ENCODE measurements at regions not wholly inside any gene's neighbourhood (a gene's known extent, or its start where the extent isn't known, plus 50 kb on each side); places are given as distances from the start of the nearest gene placed in this dataset.

DNA sequence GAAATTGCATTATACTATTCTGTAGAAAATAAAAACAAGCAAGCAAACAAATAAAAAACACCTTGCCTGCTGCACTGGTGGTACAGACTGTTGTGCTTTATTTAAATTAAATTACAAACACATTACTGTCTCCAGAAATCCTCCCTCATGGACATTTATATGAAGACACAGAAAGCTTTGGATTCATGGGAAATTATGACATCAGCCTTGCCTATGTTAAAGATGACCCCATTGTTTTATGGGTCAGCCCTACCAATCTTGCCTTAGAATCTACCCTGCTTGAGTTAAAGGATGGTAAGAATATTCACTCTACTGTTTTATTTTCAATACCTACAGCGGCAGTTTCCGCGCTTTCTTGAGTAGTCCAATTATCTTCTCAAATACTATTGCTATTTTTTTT is 1379.9 kb downstream of the TECRL start:
- no peak overlapping the region for H3K4me3 ChIP-seq (ENCODE audit: low read length)
- no peak for DNase-seq (ENCODE audit: low read depth)
- TF ChIP-seq, protein P1, sequence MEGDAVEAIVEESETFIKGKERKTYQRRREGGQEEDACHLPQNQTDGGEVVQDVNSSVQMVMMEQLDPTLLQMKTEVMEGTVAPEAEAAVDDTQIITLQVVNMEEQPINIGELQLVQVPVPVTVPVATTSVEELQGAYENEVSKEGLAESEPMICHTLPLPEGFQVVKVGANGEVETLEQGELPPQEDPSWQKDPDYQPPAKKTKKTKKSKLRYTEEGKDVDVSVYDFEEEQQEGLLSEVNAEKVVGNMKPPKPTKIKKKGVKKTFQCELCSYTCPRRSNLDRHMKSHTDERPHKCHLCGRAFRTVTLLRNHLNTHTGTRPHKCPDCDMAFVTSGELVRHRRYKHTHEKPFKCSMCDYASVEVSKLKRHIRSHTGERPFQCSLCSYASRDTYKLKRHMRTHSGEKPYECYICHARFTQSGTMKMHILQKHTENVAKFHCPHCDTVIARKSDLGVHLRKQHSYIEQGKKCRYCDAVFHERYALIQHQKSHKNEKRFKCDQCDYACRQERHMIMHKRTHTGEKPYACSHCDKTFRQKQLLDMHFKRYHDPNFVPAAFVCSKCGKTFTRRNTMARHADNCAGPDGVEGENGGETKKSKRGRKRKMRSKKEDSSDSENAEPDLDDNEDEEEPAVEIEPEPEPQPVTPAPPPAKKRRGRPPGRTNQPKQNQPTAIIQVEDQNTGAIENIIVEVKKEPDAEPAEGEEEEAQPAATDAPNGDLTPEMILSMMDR (conservative IDR thresholded peaks at IDR 0.05; ENCODE audit: low read depth, low read length): no peak

DNA sequence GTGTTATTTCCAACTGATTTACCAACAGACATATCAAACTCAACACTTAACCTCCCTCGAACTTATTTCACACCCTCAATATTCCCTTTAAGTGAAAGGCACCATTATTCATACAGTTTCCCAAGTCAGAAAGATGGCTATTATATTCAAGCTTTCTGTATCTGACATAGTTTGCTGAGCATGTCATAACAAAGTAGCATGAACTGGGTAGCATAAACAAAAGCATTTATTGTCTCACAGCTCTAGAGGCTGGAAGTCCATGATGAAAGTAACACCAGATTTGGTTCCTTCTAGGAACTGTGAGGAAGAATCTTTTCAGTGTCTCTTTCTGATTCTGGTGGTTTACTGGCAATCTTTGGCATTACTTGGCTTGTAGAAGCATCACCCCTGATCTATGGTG is 1388.6 kb downstream of the TECRL start:
- DNase-seq (ENCODE audit: low read depth): no peak
- TF ChIP-seq, protein P1 (conservative IDR thresholded peaks at IDR 0.05; ENCODE audit: low read depth, low read length): no peak
- no peak overlapping the region for H3K4me3 ChIP-seq (ENCODE audit: low read length)

DNA sequence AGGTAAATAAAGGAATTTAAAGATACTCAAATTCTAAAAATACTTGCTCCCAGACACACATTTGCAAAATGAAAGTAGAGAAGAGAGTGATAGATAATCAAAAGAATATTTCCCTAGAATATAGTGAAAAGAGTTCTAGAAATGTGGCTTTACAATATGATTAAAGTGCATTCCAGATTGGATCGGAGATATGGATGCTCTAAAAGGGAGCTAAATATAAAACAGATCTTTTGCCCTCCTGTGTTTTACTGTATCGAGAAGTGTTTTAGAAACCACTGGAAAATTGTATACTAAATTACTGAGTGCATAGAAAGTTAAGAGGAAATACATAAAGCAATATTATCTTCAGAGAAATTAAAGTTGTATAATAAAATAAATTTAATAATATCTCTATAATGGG is 1392.0 kb downstream of the TECRL start:
- H3K4me3 ChIP-seq (ENCODE audit: low read length): no peak overlapping the region
- TF ChIP-seq, protein P1 (conservative IDR thresholded peaks at IDR 0.05; ENCODE audit: low read depth, low read length): no peak
- no peak for DNase-seq (ENCODE audit: low read depth)

DNA sequence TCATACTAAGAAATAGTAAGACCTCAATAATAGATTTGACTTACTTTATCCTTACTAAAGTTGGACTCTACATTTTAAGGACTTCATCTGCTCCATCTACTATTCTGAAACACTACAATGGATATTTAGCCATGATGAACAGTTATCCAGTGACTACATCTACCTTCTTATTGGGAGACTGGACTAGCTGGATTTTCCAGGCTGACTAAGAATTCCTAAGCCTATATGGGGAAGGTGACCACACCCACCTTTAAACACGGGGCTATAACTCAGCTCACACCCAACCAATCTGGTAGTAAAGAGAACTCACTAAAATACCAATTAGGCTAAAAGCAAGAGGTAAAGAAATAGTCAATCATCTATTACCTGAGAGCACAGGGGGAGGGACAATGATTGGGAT is 1438.4 kb downstream of the TECRL start:
- no peak for DNase-seq (ENCODE audit: low read depth)
- H3K4me3 ChIP-seq (ENCODE audit: low read length): no peak overlapping the region
- TF ChIP-seq, protein P1 (conservative IDR thresholded peaks at IDR 0.05; ENCODE audit: low read depth, low read length): no peak

DNA sequence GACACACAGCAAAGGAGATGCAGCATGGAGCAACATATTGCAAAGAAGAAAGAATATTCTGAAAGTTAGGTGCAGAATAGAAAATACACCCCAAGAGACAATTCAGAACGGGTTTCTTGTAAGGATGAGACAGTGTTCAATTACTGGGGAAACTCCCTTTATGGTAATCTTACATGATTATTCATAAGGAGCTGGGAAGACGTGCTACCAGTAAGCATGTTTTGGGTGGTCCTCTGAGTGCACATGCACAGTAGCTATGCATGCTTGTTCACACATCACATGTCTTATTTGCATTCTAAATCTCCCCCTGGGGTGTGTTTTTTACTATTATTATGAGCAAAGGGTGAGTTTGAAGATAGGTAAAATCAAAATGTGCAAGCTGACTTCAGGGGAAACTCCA is 1448.8 kb downstream of the TECRL start:
- TF ChIP-seq, protein P1 (conservative IDR thresholded peaks at IDR 0.05; ENCODE audit: low read depth, low read length): no peak

DNA sequence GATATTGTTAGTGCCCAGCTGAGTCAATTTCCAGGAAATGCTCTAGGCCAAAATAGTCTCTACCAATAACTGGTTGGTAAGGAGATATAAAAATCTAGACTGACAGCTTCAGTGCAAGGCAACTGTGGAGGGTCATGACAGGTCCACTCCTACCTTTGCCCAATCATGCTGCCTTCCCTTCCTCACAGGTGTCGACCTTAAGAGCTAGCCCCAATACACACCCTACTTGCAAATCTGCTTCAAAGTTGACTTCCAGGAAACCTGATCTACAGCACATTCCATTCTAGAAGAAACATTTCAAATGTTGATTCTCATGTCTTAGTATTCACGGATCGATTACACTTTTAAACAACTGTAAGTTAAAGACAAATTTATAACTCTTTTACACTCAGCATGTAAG is 1455.5 kb downstream of the TECRL start:
- DNase-seq (ENCODE audit: low read depth): no peak
- H3K4me3 ChIP-seq (ENCODE audit: low read length): no peak overlapping the region
- TF ChIP-seq, protein P1 (conservative IDR thresholded peaks at IDR 0.05; ENCODE audit: low read depth, low read length): no peak

More for the DNA sequence above, 1448.8 kb downstream of the TECRL start:
- no peak overlapping the region for H3K4me3 ChIP-seq (ENCODE audit: low read length)
- no peak for DNase-seq (ENCODE audit: low read depth)

DNA sequence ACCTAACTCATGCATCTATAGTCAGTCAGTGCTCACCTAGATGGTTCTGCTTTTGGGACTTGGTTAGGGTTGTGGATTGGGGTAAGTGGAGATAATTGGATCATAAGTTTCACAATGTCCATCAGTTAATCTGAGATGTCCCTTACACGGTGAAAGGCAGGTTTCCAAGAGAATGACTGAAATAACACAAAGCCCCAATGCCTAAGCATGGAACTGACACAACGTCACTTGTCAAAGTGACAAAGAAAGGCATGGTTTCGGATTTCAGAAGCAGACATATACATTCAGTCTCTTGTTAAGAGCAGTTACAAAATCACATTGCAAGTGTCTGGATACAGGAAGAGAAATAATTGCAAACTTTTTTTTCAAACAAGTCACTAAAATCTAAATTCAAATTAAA is 1456.9 kb downstream of the TECRL start:
- DNase-seq (ENCODE audit: low read depth): no peak
- no peak overlapping the region for H3K4me3 ChIP-seq (ENCODE audit: low read length)
- TF ChIP-seq, protein P1 (conservative IDR thresholded peaks at IDR 0.05; ENCODE audit: low read depth, low read length): no peak

Measured in retinal pigment epithelial cell (primary cell).